Left colon (tissue), 2 donors: ENCODE measurements at regions not wholly inside any gene's neighbourhood (a gene's known extent, or its start where the extent isn't known, plus 50 kb on each side); places are given as distances from the start of the nearest gene placed in this dataset.
"Not testable (repeated sequence)": the region's sequence is repeated elsewhere in the genome, so short reads cannot be mapped to it uniquely, and the experiment has no call there.

Source experiments
- ATAC-seq: fragments of 200-7000 bp; cut with Tn5 transposase; one replicate; pipeline ENCODE4 v1.9.1; 2020; ENCODE audit warnings: mild to moderate bottlenecking, moderate library complexity
- DNase-seq, 2 donors: peaks; one replicate each; pipeline ENCODE4 v3.0.0-alpha.2; 2020
- intact Hi-C, 2 donors: fragments of 100-400 bp; cut with DNase I in 1 of 2; cut with micrococcal nuclease in 1 of 2; formaldehyde crosslinking; loops; one replicate each; pipeline versions ENCODE4 v1.11.2 to v1.14.0; 2022; cut with DNase I, micrococcal nuclease
- donor health status: DM: no; HTN: no; CAD: no.
- donor health status: DM: yes; HTN: yes; CAD: no.

DNA sequence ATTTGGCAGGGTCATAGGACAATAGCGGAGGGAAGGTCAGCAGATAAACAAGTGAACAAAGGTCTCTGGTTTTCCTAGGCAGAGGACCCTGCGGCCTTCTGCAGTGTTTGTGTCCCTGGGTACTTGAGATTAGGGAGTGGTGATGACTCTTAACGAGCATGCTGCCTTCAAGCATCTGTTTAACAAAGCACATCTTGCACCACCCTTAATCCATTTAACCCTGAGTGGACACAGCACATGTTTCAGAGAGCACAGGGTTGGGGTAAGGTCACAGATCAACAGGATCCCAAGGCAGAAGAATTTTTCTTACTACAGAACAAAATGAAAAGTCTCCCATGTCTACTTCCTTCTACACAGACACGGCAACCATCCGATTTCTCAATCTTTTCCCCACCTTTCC, 74.7 kb downstream of the LAT start:
- DNase-seq, ATAC-seq, intact Hi-C loops: not testable (repeated sequence)
